ENCODE measurements at regions not wholly inside any gene's neighbourhood (a gene's known extent, or its start where the extent isn't known, plus 50 kb on each side); places are given as distances from the start of the nearest gene placed in this dataset.

- TF ChIP-seq CTCF (conservative IDR thresholded peaks at IDR 0.05; ENCODE audit: low read length): no peak
- no peak for DNase-seq (ENCODE audit: low read depth)
- H3K4me3 ChIP-seq (ENCODE audit: low read length): no peak overlapping the region
Measured at GRCh38 chr5:175060257-175060656, 335.9 kb downstream of the MSX2 start.

GRCh38 chr5:175059687-175060211 lies 335.4 kb downstream of the MSX2 start:
- no peak; the same call in 1 of the 2 replicates for TF ChIP-seq CTCF (conservative IDR thresholded peaks at IDR 0.05; ENCODE audit: low read length)
- H3K4me3 ChIP-seq (ENCODE audit: low read length): no peak overlapping the region
- DNase-seq (ENCODE audit: low read depth): peak; percentile 3

GRCh38 chr5:175056831-175057230 lies 332.4 kb downstream of the MSX2 start:
- no peak for DNase-seq (ENCODE audit: low read depth)
- TF ChIP-seq CTCF (conservative IDR thresholded peaks at IDR 0.05; ENCODE audit: low read length): no peak

GRCh38 chr5:175054243-175054642 lies 329.9 kb downstream of the MSX2 start:
- no peak overlapping the region for H3K4me3 ChIP-seq (ENCODE audit: low read length)
- no peak for TF ChIP-seq CTCF (conservative IDR thresholded peaks at IDR 0.05; ENCODE audit: low read length)

More at GRCh38 chr5:175056831-175057230, 332.4 kb downstream of the MSX2 start:
- no peak overlapping the region for H3K4me3 ChIP-seq (ENCODE audit: low read length)

GRCh38 chr5:175052351-175052750 lies 328.0 kb downstream of the MSX2 start:
- no peak overlapping the region for H3K4me3 ChIP-seq (ENCODE audit: low read length)
- DNase-seq (ENCODE audit: low read depth): no peak
- TF ChIP-seq CTCF (conservative IDR thresholded peaks at IDR 0.05; ENCODE audit: low read length): no peak

More at GRCh38 chr5:175054243-175054642, 329.9 kb downstream of the MSX2 start:
- DNase-seq (ENCODE audit: low read depth): no peak

GRCh38 chr5:175047048-175047447 lies 322.7 kb downstream of the MSX2 start:
- no peak for TF ChIP-seq CTCF (conservative IDR thresholded peaks at IDR 0.05; ENCODE audit: low read length)
- no peak for DNase-seq (ENCODE audit: low read depth)
- H3K4me3 ChIP-seq (ENCODE audit: low read length): no peak overlapping the region

GRCh38 chr5:175045820-175046219 lies 321.4 kb downstream of the MSX2 start:
- TF ChIP-seq CTCF (conservative IDR thresholded peaks at IDR 0.05; ENCODE audit: low read length): no peak
- no peak for DNase-seq (ENCODE audit: low read depth)

More at GRCh38 chr5:175045820-175046219, 321.4 kb downstream of the MSX2 start:
- no peak overlapping the region for H3K4me3 ChIP-seq (ENCODE audit: low read length)
